Neural cell (in vitro differentiated cells): ENCODE measurements at regions not wholly inside any gene's neighbourhood (a gene's known extent, or its start where the extent isn't known, plus 50 kb on each side); places are given as distances from the start of the nearest gene placed in this dataset.

Experiments used
- H2AFZ ChIP-seq: fragments of 200-600, 300-800 bp; sonication (generic), shearing (Covaris generic); 2 replicates; pipeline ENCODE4 v1.6.0; 2014; ENCODE audit warnings: low read depth, mild to moderate bottlenecking, antibody characterized with exemption, low read length, moderate library complexity
- H3F3A ChIP-seq: fragments of 200-600 bp; shearing (Covaris generic); 2 replicates; pipeline ENCODE4 v1.6.1; 2016; ENCODE audit warnings: mild to moderate bottlenecking, moderate library complexity, mixed read lengths, antibody characterized with exemption, low read length; ENCODE audit not compliant: insufficient read depth, poor library complexity, severe bottlenecking
- H3K27ac ChIP-seq: fragments of 200-600, 300-800 bp; sonication (generic), shearing (Covaris generic); 2 replicates; pipeline ENCODE4 v1.5.1; 2014; ENCODE audit warnings: mild to moderate bottlenecking, low read length, moderate library complexity
- H3K27me3 ChIP-seq: fragments of 300-800, 200-600 bp; sonication (generic), shearing (Covaris generic); 2 replicates; pipeline ENCODE4 v1.6.0; 2014; ENCODE audit warnings: mild to moderate bottlenecking, low read depth, low read length, moderate library complexity; ENCODE audit not compliant: insufficient read depth
- H3K36me3 ChIP-seq: fragments of 300-800, 200-600 bp; sonication (generic), shearing (Covaris generic); 2 replicates; pipeline ENCODE4 v1.5.1; 2014; ENCODE audit warnings: mild to moderate bottlenecking, antibody characterized with exemption, low read length, moderate library complexity; ENCODE audit not compliant: insufficient read depth
- H3K4me2 ChIP-seq: fragments of 300-800, 200-600 bp; sonication (generic), shearing (Covaris generic); 2 replicates; pipeline ENCODE4 v1.6.0; 2014; ENCODE audit warnings: mild to moderate bottlenecking, low read length
- H3K4me3 ChIP-seq: fragments of 300-800, 200-600 bp; sonication (generic), shearing (Covaris generic); 2 replicates; pipeline ENCODE4 v1.5.1; 2014; ENCODE audit warnings: mild to moderate bottlenecking, low read length, moderate library complexity
- H3K79me2 ChIP-seq: fragments of 200-600 bp; shearing (Covaris generic); replicated peaks from 2 replicates; pipeline ENCODE4 v1.6.0; 2014; ENCODE audit warnings: mild to moderate bottlenecking, low read length, moderate library complexity; ENCODE audit not compliant: insufficient read depth
- H3K9ac ChIP-seq: fragments of 300-800, 200-600 bp; sonication (generic), shearing (Covaris generic); 2 replicates; pipeline ENCODE4 v1.6.1; 2016; ENCODE audit warnings: mild to moderate bottlenecking, low read length, mixed read lengths
- H3K9me2 ChIP-seq: fragments of 200-600 bp; shearing (Covaris generic); 2 replicates; pipeline ENCODE4 v1.6.1; 2016; ENCODE audit warnings: mild to moderate bottlenecking, low read length, mixed read lengths; ENCODE audit not compliant: insufficient read depth
- H3K9me3 ChIP-seq: fragments of 200-600, 300-800 bp; sonication (generic), shearing (Covaris generic); 2 replicates; pipeline ENCODE4 v1.6.1; 2016; ENCODE audit warnings: mild to moderate bottlenecking, mixed run types, low read length, moderate library complexity, mixed read lengths
- H4K20me1 ChIP-seq: fragments of 200-600 bp; shearing (Covaris generic); 2 replicates; pipeline ENCODE4 v1.6.1; 2016; ENCODE audit warnings: mild to moderate bottlenecking, mixed run types; ENCODE audit not compliant: insufficient read depth
- EP300 ChIP-seq: fragments of 450-650 bp; conservative IDR thresholded peaks from 2 replicates; pipeline ENCODE4 v1.6.1; 2014; ENCODE audit warnings: antibody characterized with exemption, mild to moderate bottlenecking, moderate library complexity; ENCODE audit not compliant: poor library complexity, severe bottlenecking
- EZH2 ChIP-seq: fragments of 200-600, 300-800 bp; shearing (Covaris generic), sonication (generic); IDR thresholded peaks from 2 replicates; pipeline ENCODE4 v1.6.1; 2014; ENCODE audit warnings: antibody characterized with exemption, low read length, borderline replicate concordance, mild to moderate bottlenecking; ENCODE audit not compliant: insufficient read depth, poor library complexity, severe bottlenecking
- MXI1 ChIP-seq: fragments of 450-650 bp; conservative IDR thresholded peaks from 2 replicates; pipeline ENCODE4 v1.6.1; 2014; ENCODE audit warnings: antibody characterized with exemption, mild to moderate bottlenecking; ENCODE audit not compliant: poor library complexity, severe bottlenecking
- POLR2AphosphoS5 ChIP-seq: IDR thresholded peaks from 2 replicates; pipeline ENCODE4 v1.6.1; 2012
- RAD21 ChIP-seq: fragments of 450-650 bp; conservative IDR thresholded peaks from 2 replicates; pipeline ENCODE4 v1.6.1; 2014; ENCODE audit warnings: antibody characterized with exemption, mild to moderate bottlenecking, moderate library complexity
- SMC3 ChIP-seq: fragments of 450-650 bp; conservative IDR thresholded peaks from 2 replicates; pipeline ENCODE4 v1.6.1; 2014; ENCODE audit warnings: antibody characterized with exemption, mild to moderate bottlenecking, moderate library complexity; ENCODE audit not compliant: poor library complexity
- TAF1 ChIP-seq: IDR thresholded peaks from 2 replicates; pipeline ENCODE4 v1.6.1; 2012; ENCODE audit warnings: low read depth
- TF ChIP-seq, protein P1 (sequence below): fragments of 450-650 bp; IDR thresholded peaks from 2 replicates; pipeline ENCODE4 v1.5.1; 2014; ENCODE audit warnings: antibody characterized with exemption, mild to moderate bottlenecking, moderate library complexity; ENCODE audit not compliant: poor library complexity, severe bottlenecking
- TF ChIP-seq, protein P2 (sequence below): IDR thresholded peaks from 2 replicates; pipeline ENCODE4 v1.6.1; 2012; ENCODE audit warnings: borderline replicate concordance

DNA sequence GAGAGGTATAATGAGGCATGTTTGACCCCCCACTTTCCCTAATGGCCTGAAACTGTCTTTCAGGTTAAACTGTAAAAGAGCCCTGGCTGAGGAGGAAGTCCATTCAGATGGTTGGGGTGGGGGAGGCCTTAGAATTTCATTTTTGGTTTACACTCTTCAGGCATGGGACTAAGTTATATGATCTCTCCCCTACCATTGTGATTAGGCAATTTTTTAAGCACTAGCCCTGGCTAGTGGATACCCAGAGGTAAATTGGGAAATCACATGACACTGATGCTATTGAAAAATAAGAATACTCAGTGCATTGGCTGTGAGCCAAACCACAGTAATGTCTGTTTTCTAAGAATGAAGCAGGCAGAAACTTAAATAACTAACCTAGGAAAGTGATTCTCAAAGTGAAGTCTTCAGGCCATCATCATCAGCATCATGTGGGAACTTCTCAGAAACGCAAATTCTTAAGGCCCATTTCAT is 149.7 kb downstream of the RRAGB start:
- no peaks in the 10 kb centered on the region for H3K27me3 ChIP-seq
- no peaks in the 10 kb centered on the region for H3F3A ChIP-seq
- no peak overlapping the region for H3K4me3 ChIP-seq
- TF ChIP-seq RAD21: no peak
- TF ChIP-seq, protein P1, sequence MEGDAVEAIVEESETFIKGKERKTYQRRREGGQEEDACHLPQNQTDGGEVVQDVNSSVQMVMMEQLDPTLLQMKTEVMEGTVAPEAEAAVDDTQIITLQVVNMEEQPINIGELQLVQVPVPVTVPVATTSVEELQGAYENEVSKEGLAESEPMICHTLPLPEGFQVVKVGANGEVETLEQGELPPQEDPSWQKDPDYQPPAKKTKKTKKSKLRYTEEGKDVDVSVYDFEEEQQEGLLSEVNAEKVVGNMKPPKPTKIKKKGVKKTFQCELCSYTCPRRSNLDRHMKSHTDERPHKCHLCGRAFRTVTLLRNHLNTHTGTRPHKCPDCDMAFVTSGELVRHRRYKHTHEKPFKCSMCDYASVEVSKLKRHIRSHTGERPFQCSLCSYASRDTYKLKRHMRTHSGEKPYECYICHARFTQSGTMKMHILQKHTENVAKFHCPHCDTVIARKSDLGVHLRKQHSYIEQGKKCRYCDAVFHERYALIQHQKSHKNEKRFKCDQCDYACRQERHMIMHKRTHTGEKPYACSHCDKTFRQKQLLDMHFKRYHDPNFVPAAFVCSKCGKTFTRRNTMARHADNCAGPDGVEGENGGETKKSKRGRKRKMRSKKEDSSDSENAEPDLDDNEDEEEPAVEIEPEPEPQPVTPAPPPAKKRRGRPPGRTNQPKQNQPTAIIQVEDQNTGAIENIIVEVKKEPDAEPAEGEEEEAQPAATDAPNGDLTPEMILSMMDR: no peak
- TF ChIP-seq EP300: no peak
- TF ChIP-seq MXI1: no peak
- no peak for TF ChIP-seq TAF1
- TF ChIP-seq POLR2AphosphoS5: no peak
- no peak for TF ChIP-seq EZH2
- TF ChIP-seq SMC3: no peak
- TF ChIP-seq, protein P2, sequence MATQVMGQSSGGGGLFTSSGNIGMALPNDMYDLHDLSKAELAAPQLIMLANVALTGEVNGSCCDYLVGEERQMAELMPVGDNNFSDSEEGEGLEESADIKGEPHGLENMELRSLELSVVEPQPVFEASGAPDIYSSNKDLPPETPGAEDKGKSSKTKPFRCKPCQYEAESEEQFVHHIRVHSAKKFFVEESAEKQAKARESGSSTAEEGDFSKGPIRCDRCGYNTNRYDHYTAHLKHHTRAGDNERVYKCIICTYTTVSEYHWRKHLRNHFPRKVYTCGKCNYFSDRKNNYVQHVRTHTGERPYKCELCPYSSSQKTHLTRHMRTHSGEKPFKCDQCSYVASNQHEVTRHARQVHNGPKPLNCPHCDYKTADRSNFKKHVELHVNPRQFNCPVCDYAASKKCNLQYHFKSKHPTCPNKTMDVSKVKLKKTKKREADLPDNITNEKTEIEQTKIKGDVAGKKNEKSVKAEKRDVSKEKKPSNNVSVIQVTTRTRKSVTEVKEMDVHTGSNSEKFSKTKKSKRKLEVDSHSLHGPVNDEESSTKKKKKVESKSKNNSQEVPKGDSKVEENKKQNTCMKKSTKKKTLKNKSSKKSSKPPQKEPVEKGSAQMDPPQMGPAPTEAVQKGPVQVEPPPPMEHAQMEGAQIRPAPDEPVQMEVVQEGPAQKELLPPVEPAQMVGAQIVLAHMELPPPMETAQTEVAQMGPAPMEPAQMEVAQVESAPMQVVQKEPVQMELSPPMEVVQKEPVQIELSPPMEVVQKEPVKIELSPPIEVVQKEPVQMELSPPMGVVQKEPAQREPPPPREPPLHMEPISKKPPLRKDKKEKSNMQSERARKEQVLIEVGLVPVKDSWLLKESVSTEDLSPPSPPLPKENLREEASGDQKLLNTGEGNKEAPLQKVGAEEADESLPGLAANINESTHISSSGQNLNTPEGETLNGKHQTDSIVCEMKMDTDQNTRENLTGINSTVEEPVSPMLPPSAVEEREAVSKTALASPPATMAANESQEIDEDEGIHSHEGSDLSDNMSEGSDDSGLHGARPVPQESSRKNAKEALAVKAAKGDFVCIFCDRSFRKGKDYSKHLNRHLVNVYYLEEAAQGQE: no peak
- H3K9me2 ChIP-seq: no peaks in the 10 kb centered on the region
- no peak overlapping the region for H3K4me2 ChIP-seq
- H3K27ac ChIP-seq: no peak overlapping the region
- no peaks in the 10 kb centered on the region for H4K20me1 ChIP-seq
- no peak overlapping the region for H2AFZ ChIP-seq
- no peak overlapping the region for H3K9ac ChIP-seq
- H3K9me3 ChIP-seq: no peaks in the 10 kb centered on the region
- H3K36me3 ChIP-seq: no peaks in the 10 kb centered on the region
- H3K79me2 ChIP-seq: no peaks in the 10 kb centered on the region

DNA sequence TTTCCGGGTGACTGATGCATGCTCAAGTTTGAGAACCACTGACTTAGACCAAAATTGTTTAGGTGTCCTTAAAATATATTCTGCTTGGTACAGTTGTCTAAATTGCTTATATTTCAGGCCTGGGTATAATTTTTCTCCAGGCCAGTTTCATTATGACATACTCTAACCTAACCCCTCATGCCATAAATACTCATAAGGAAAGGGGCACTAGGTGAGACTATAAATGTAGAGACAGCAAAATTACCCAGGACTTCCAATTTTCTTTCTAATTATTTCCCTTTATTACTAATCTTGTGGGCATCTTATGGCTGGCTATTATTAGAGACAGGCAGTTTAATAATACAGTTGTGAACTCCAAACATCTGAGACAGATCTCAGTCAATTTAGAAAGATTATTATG is 150.2 kb downstream of the RRAGB start:
- H3K4me2 ChIP-seq: no peak overlapping the region
- H3K9me2 ChIP-seq: no peaks in the 10 kb centered on the region
- H3K36me3 ChIP-seq: no peaks in the 10 kb centered on the region
- no peaks in the 10 kb centered on the region for H3K9me3 ChIP-seq
- H3K79me2 ChIP-seq: no peaks in the 10 kb centered on the region
- H3F3A ChIP-seq: no peaks in the 10 kb centered on the region
- H4K20me1 ChIP-seq: no peaks in the 10 kb centered on the region
- no peaks in the 10 kb centered on the region for H3K27me3 ChIP-seq
- no peak overlapping the region for H3K27ac ChIP-seq
- no peak overlapping the region for H2AFZ ChIP-seq
- TF ChIP-seq MXI1: no peak
- no peak for TF ChIP-seq TAF1
- TF ChIP-seq, protein P1: no peak
- TF ChIP-seq SMC3: no peak
- no peak for TF ChIP-seq RAD21
- TF ChIP-seq, protein P2: no peak
- TF ChIP-seq POLR2AphosphoS5: no peak
- no peak for TF ChIP-seq EP300
- no peak for TF ChIP-seq EZH2
- H3K4me3 ChIP-seq: no peak overlapping the region
- no peak overlapping the region for H3K9ac ChIP-seq
